HG03103 (cell line): ENCODE measurements at regions not wholly inside any gene's neighbourhood (a gene's known extent, or its start where the extent isn't known, plus 50 kb on each side); places are given as distances from the start of the nearest gene placed in this dataset.
"Not testable (repeated sequence)": the region's sequence is repeated elsewhere in the genome, so short reads cannot be mapped to it uniquely, and the experiment has no call there.

Experiments used
- ATAC-seq: cut with Tn5 transposase; IDR thresholded peaks from one replicate; pipeline ENCODE4 v1.9.1; 2021; ENCODE audit warnings: low read depth; ENCODE audit not compliant: unreplicated experiment

GRCh38 chr1:149228672-149229585 is 125.6 kb upstream of the NBPF9 start:
- not testable (repeated sequence) for ATAC-seq

GRCh38 chr1:149229813-149230212 is 126.5 kb upstream of the NBPF9 start:
- not testable (repeated sequence) for ATAC-seq

- ATAC-seq: not testable (repeated sequence)
These were observed 131.9 kb upstream of the NBPF9 start for GRCh38 chr1:149234926-149235914.

GRCh38 chr1:149237515-149237914 is 134.2 kb upstream of the NBPF9 start:
- not testable (repeated sequence) for ATAC-seq

GRCh38 chr1:149239897-149240508 is 136.7 kb upstream of the NBPF9 start:
- not testable (repeated sequence) for ATAC-seq

GRCh38 chr1:149240530-149240929 is 137.2 kb upstream of the NBPF9 start:
- not testable (repeated sequence) for ATAC-seq

- ATAC-seq: not testable (repeated sequence)
These were observed 137.9 kb upstream of the NBPF9 start for GRCh38 chr1:149241272-149241671.

GRCh38 chr1:149243572-149243971 is 140.2 kb upstream of the NBPF9 start:
- ATAC-seq: not testable (repeated sequence)

GRCh38 chr1:149244621-149245020 is 141.3 kb upstream of the NBPF9 start:
- not testable (repeated sequence) for ATAC-seq

- ATAC-seq: not testable (repeated sequence)
These were observed 142.9 kb upstream of the NBPF9 start for GRCh38 chr1:149246212-149246611.

- not testable (repeated sequence) for ATAC-seq
These were observed 145.3 kb upstream of the NBPF9 start for GRCh38 chr1:149248610-149249009.

GRCh38 chr1:149249850-149250467 is 146.6 kb upstream of the NBPF9 start:
- ATAC-seq: not testable (repeated sequence)

- ATAC-seq: not testable (repeated sequence)
These were observed 151.8 kb upstream of the NBPF9 start for GRCh38 chr1:149254894-149255847.

GRCh38 chr1:149260284-149260683 is 156.9 kb upstream of the NBPF9 start:
- not testable (repeated sequence) for ATAC-seq

- ATAC-seq: not testable (repeated sequence)
These were observed 157.5 kb upstream of the NBPF9 start for GRCh38 chr1:149260736-149261340.

- ATAC-seq: not testable (repeated sequence)
These were observed 163.9 kb upstream of the NBPF9 start for GRCh38 chr1:149267287-149267686.

- not testable (repeated sequence) for ATAC-seq
These were observed 165.8 kb upstream of the NBPF9 start for GRCh38 chr1:149269001-149269702.

- ATAC-seq: not testable (repeated sequence)
These were observed 166.5 kb upstream of the NBPF9 start for GRCh38 chr1:149269833-149270232.
